ENCODE measurements at regions not wholly inside any gene's neighbourhood (a gene's known extent, or its start where the extent isn't known, plus 50 kb on each side); places are given as distances from the start of the nearest gene placed in this dataset.

- TF ChIP-seq CTCF (IDR thresholded peaks at IDR 0.05) (no peak), POLR2A (IDR thresholded peaks at IDR 0.05) (no peak)
Observed at GRCh38 chr2:145638675-145639074, 1118.8 kb upstream of the ZEB2 start.
